Mononuclear cell (primary cell): ENCODE measurements at regions not wholly inside any gene's neighbourhood (a gene's known extent, or its start where the extent isn't known, plus 50 kb on each side); places are given as distances from the start of the nearest gene placed in this dataset.

ENCODE experiments used
- H3K27me3 ChIP-seq: 2 replicates; pipeline ENCODE4 v1.6.0; 2011; ENCODE audit warnings: low read length, control low read depth; ENCODE audit not compliant: insufficient read depth
- H3K4me1 ChIP-seq: 2 replicates; pipeline ENCODE4 v1.5.1; 2011; ENCODE audit warnings: mild to moderate bottlenecking, low read length, control low read depth; ENCODE audit not compliant: insufficient read depth
- H3K4me3 ChIP-seq: 2 replicates; pipeline ENCODE4 v1.5.1; 2011; ENCODE audit warnings: mild to moderate bottlenecking, low read length, moderate library complexity
- H3K9me3 ChIP-seq: 2 replicates; pipeline ENCODE4 v1.5.1; 2011; ENCODE audit warnings: low read depth, mild to moderate bottlenecking, control low read depth, low read length

GRCh38 chr5:166022065-166022464 lies 2269.4 kb upstream of the WWC1 start:
- Histone ChIP-seq H3K9me3 (no peaks in the 10 kb centered on the region), H3K4me1 (no peaks in the 10 kb centered on the region), H3K27me3 (no peaks in the 10 kb centered on the region), H3K4me3 (no peak overlapping the region)

- Histone ChIP-seq H3K4me3 (no peak overlapping the region), H3K9me3 (no peaks in the 10 kb centered on the region), H3K4me1 (no peaks in the 10 kb centered on the region), H3K27me3 (no peaks in the 10 kb centered on the region)
Observed at GRCh38 chr5:166024970-166025369, 2266.5 kb upstream of the WWC1 start.

GRCh38 chr5:166027582-166027981 lies 2263.9 kb upstream of the WWC1 start:
- Histone ChIP-seq H3K4me3 (no peak overlapping the region), H3K9me3 (no peaks in the 10 kb centered on the region), H3K27me3 (no peaks in the 10 kb centered on the region), H3K4me1 (no peaks in the 10 kb centered on the region)

DNA sequence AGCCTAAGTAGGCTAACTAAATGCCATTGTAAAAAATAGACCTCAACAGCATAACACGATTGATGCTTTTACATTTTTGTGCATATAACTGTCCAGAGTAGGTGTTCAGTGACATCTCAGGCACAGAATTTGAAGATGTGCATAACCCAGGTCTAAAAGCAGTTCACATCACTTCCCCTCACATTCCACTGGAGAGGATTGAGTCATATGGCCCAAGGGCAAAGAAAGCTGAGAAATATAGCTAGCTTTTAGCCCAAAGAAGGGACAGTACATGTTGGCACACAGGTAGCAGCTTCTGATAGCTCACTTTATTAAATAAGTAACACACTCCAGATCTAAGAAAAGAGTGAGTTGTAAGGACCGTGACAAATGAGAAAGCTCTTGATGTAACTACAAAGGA lies 2259.5 kb upstream of the WWC1 start:
- H3K4me1 ChIP-seq, result no peaks in the 10 kb centered on the region
- no peak overlapping the region for H3K4me3 ChIP-seq
- no peaks in the 10 kb centered on the region for H3K9me3 ChIP-seq
- no peaks in the 10 kb centered on the region for H3K27me3 ChIP-seq

DNA sequence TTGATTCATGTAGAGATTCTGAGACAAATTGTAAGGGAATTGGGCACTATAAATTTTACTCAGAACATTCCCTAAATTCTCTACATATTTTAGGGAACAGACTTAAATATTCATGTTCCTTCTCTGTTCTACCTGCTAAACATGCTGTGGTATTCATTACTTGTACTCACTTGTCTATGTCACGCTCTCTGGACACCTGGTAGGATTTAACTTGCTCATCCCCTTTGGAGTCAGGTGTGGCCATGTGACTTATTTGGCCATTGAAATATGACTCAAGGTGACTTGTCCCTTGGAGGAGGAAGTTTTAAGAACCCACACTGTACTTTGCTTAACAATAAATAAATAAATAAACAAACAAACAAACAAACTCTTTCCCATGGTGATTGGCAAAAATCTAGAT lies 2258.8 kb upstream of the WWC1 start:
- no peaks in the 10 kb centered on the region for H3K4me1 ChIP-seq
- H3K4me3 ChIP-seq, result no peak overlapping the region
- H3K9me3 ChIP-seq, result no peaks in the 10 kb centered on the region
- H3K27me3 ChIP-seq, result no peaks in the 10 kb centered on the region

DNA sequence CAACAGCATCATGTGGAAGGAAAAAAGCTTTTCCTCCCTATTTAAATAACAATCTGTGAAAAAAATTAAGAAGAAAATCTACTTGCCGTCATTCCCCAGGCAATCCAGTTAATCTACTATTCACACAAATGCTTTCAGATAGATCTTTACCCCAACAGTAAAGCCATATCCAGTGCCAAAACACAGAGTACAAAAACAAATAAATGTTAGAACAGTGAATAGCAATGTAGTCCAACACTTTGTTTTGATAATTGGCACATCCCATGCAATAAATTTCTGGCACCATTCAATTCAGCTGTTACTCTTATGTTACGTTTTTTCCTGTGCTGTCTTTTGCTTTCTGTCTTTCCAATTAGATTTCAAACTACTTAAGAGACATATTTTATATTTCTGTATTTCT lies 2245.5 kb upstream of the WWC1 start:
- Histone ChIP-seq H3K4me1 (no peaks in the 10 kb centered on the region), H3K9me3 (peaks cover 5% of the 10 kb centered on the region), H3K4me3 (no peak overlapping the region), H3K27me3 (no peaks in the 10 kb centered on the region)

DNA sequence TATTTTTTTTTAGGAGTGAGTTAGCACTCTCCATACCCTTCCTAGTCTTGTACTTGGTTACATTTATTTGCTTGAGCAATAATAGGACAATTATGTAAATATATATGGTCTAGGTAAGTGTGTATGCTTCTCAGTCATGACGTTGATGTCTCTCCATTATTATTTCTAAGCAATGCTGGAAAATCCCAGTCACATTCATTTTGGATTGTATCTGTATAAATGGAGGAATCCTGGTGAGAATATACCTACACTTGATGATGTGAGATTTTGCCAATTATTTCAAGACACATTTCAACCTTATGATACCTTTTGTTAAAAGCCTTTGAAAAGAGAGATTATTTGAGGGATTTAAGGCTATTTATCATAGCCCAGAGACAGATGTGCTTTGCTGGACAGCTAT lies 2244.5 kb upstream of the WWC1 start:
- Histone ChIP-seq H3K4me1 (no peaks in the 10 kb centered on the region), H3K27me3 (no peaks in the 10 kb centered on the region), H3K9me3 (peaks cover 5% of the 10 kb centered on the region), H3K4me3 (no peak overlapping the region)

- Histone ChIP-seq H3K27me3 (no peaks in the 10 kb centered on the region), H3K4me3 (no peak overlapping the region), H3K4me1 (no peaks in the 10 kb centered on the region), H3K9me3 (peaks cover 5% of the 10 kb centered on the region)
Observed at GRCh38 chr5:166050531-166050930, 2240.9 kb upstream of the WWC1 start.

GRCh38 chr5:166058660-166059059 lies 2232.8 kb upstream of the WWC1 start:
- Histone ChIP-seq H3K27me3 (no peaks in the 10 kb centered on the region), H3K4me1 (no peaks in the 10 kb centered on the region), H3K9me3 (no peaks in the 10 kb centered on the region), H3K4me3 (no peak overlapping the region)

DNA sequence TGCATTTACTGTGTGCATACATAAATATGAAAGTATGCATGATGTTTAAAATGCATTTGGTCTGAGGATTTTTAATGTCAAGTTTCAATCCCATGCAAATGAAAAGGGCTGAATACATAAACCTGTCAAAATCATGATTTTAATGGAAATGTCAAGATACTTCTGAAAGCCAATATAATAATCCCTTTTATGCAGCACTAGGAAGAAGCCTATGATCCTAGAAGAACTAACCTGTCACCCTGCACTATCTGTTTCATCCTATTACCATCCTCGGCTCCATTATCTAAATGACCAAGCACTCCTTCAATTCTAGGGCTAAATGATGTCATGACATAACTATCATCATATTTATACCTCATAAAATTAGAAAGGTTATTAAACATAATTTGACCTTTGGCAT lies 2229.4 kb upstream of the WWC1 start:
- H3K27me3 ChIP-seq, result no peaks in the 10 kb centered on the region
- H3K4me1 ChIP-seq, result no peaks in the 10 kb centered on the region
- H3K4me3 ChIP-seq, result no peak overlapping the region
- H3K9me3 ChIP-seq, result no peaks in the 10 kb centered on the region

- Histone ChIP-seq H3K4me3 (no peak overlapping the region), H3K27me3 (no peaks in the 10 kb centered on the region), H3K9me3 (no peaks in the 10 kb centered on the region), H3K4me1 (no peaks in the 10 kb centered on the region)
Observed at GRCh38 chr5:166062719-166063118, 2228.7 kb upstream of the WWC1 start.

DNA sequence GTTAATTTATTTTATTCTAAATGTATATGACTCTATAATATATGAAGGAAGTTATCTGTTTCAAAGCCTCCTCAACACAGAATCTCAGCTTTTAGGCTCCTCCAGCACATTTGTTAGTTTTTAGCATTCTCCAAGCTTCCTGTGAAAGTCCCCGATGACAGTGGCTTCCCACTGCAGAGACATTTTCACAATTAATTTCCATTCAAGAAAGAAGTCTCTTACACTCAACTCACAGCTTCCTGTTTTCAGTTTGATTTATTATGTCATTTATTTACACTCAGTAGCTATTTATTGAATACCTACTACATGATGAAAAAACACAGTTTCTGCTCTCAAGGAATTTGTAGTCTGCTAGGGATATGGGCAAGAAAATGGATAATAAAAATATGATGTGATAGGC lies 2228.2 kb upstream of the WWC1 start:
- no peak overlapping the region for H3K4me3 ChIP-seq
- no peaks in the 10 kb centered on the region for H3K4me1 ChIP-seq
- no peaks in the 10 kb centered on the region for H3K27me3 ChIP-seq
- H3K9me3 ChIP-seq, result no peaks in the 10 kb centered on the region

DNA sequence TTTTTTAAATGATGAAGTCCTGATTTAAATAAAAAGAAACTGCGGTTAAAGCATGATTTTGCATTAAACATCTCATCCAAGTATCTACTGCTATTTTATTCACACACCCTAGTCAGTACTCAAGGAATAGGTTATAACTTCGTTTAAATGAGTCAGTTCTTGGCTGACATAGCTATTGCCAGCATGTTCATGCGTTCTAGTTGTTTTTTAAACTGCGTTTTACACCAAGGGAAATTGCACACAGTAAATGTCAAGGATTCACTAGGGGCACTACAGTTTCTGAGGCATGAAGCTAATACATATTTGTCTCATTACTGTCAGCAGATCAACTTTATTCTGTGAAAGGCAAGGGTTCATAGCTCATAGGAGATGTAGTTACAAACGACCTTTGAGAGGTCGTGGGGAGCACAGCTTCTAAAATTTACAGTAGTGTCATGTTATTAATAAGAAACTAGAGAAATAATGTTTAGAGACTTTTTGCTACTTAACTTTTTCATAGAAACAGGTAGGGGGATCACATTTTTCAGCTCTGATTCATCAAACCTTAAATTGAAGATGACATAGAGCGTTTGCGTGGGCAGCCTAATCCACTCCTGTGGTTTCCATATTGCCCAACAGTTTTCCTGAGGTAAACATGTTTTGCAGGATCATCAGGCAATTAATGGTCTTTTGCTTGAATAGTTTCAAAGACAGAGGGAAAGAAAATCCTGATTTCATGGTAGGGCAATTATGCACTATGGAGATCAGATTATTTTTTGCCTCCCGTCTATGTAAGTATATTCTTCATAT lies 2222.7 kb upstream of the WWC1 start:
- Histone ChIP-seq H3K27me3 (no peaks in the 10 kb centered on the region), H3K4me1 (no peaks in the 10 kb centered on the region), H3K9me3 (no peaks in the 10 kb centered on the region), H3K4me3 (no peak overlapping the region)

GRCh38 chr5:166073901-166074581 lies 2217.4 kb upstream of the WWC1 start:
- H3K4me3 ChIP-seq, result no peak overlapping the region
- no peaks in the 10 kb centered on the region for H3K4me1 ChIP-seq
- H3K27me3 ChIP-seq, result no peaks in the 10 kb centered on the region
- no peaks in the 10 kb centered on the region for H3K9me3 ChIP-seq

DNA sequence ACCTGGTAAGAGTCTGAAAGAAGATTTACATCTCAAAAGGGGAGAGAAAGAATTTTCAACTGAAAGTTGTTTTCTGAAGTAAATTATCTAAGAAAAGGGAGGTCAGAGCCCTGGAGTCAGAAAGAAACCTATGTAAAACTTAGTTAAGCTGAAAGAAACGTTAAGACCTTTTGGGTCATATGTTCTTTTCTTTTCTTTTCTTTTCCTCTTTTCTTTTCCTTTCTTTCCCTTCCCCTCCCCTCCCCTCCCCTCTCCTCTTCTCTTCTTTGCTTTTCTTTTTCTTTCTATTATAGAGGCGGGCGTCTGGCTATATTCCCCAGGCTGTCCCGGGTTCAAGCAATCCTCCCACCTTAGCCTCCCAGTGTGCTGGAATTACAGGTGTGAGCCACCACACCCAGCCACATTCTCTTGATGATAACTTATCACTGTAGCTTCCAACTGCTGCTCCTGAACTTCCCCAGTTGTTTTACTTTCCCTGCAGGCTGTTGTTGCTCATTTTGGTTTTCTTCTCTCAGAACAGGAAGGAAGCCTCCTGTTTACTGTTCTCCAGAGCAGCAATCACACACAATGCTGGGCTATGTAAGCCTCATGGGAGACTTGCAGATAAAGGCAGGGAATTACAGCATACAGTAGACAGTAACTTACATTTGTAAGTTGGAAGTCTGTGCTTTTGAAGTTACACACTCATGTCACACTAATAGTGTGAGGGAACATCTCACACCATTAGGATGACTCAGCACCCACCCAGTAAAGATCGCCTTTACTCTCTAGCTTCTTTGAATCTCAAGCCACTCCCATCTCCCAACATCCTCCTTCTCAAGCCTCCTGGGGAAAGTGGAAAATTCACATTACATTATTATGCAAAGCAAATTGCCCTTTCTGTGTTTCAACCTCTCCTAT lies 2216.6 kb upstream of the WWC1 start:
- no peak overlapping the region for H3K4me3 ChIP-seq
- H3K27me3 ChIP-seq, result no peaks in the 10 kb centered on the region
- no peaks in the 10 kb centered on the region for H3K9me3 ChIP-seq
- H3K4me1 ChIP-seq, result no peaks in the 10 kb centered on the region
